BJ (cell line): ENCODE measurements at regions not wholly inside any gene's neighbourhood (a gene's known extent, or its start where the extent isn't known, plus 50 kb on each side); places are given as distances from the start of the nearest gene placed in this dataset.
"Not testable (repeated sequence)": the region's sequence is repeated elsewhere in the genome, so short reads cannot be mapped to it uniquely, and the experiment has no call there.

ENCODE experiments used
- CTCF ChIA-PET: fragments of 350-600 bp; formaldehyde crosslinking; extraction: SDS; loops from one replicate; lab custom pipeline; 2021; ENCODE audit warnings: antibody characterized with exemption, inconsistent platforms; lab: Yijun Ruan, JAX
- POLR2A ChIA-PET: fragments of 300-600 bp; sonication (Branson Sonifier 250); formaldehyde crosslinking; extraction: SDS; loops from one replicate; lab custom pipeline; 2021; ENCODE audit warnings: antibody characterized with exemption; lab: Charles Lee
- DNase-seq: peaks from one replicate; pipeline ENCODE4 v3.0.0-alpha.2; 2011; ENCODE audit warnings: low read depth
- H3K27me3 ChIP-seq: 2 replicates; pipeline ENCODE4 v1.6.0; 2011; ENCODE audit warnings: low read length; ENCODE audit not compliant: control insufficient read depth, insufficient read depth
- H3K36me3 ChIP-seq: 2 replicates; pipeline ENCODE4 v1.5.1; 2011; ENCODE audit warnings: low read length; ENCODE audit not compliant: control insufficient read depth, insufficient read depth
- H3K4me3 ChIP-seq: 2 replicates; pipeline ENCODE4 v1.5.1; 2011; ENCODE audit warnings: low read depth, mild to moderate bottlenecking, control low read depth, low read length
- CTCF ChIP-seq: IDR thresholded peaks from 2 replicates; pipeline ENCODE4 v1.5.1; 2011; ENCODE audit warnings: low read depth, mild to moderate bottlenecking, control low read depth, inconsistent platforms, low read length, moderate library complexity; ENCODE audit not compliant: insufficient read depth

DNA sequence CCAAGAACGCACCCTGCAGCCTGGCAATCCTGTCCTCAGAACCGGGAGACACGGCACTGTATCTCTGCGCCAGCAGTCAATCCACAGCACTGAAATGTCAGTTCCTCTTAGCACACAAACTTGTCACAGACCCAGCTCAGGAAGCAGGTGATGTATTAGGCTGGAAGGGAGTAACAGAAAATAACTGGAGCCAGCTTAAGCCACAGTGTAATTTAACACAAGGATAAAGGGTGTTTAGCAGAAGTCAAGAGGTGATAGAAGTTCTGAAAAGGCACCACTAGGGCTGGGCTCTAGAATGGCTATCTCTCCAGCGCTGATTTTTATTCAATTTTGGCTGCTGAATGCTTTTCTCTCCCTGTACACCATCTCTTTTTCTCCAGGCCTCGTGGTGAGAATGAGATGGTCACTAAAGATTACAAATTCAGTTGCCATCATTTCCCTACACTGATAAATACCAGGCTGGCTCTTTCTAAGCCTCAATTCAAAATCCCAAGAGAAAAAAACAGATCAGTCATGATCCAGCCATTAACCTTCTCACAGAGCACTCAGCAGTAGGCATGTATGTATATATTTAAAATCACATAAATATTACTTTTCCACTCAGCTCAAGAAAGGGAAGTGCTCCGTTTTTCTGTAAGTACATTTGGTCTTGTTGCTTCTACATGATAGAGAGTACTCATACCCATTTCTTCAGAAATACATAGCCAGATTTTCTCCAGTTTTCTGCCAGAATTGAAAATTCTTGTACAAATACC is 102.7 kb upstream of the PRSS1 start:
- ChIA-PET CTCF (interaction anchor here (0.7 to 2.6 kb wide), 5 partner anchors 14 to 232 kb away, joined by 3 to 9 read pairs (median 5); no protein-coding TSS in a partner anchor), POLR2A (no interaction called here)
- TF ChIP-seq CTCF = no peak
- H3K36me3 ChIP-seq = no peaks in the 10 kb centered on the region
- DNase-seq = no peak
- peaks cover 9% of the 10 kb centered on the region for H3K27me3 ChIP-seq
- H3K4me3 ChIP-seq = no peak overlapping the region

GRCh38 chr7:142645777-142646176 is 103.5 kb upstream of the PRSS1 start:
- no peak for TF ChIP-seq CTCF
- ChIA-PET CTCF (interaction anchor here (1.1 to 2.6 kb wide), 4 partner anchors 14 to 166 kb away, joined by 3 to 9 read pairs (median 5); no protein-coding TSS in a partner anchor), POLR2A (no interaction called here)
- H3K36me3 ChIP-seq = no peaks in the 10 kb centered on the region
- no peak overlapping the region for H3K4me3 ChIP-seq
- peaks cover 9% of the 10 kb centered on the region for H3K27me3 ChIP-seq
- no peak for DNase-seq

- no peak for TF ChIP-seq CTCF
- H3K27me3 ChIP-seq = peaks cover 9% of the 10 kb centered on the region
- no peak for DNase-seq
- no peaks in the 10 kb centered on the region for H3K36me3 ChIP-seq
- no peak overlapping the region for H3K4me3 ChIP-seq
- CTCF ChIA-PET = interaction anchor here (1.0 to 1.8 kb wide), 5 partner anchors 10 to 141 kb away, joined by 3 to 8 read pairs (median 4); no protein-coding TSS in a partner anchor
- POLR2A ChIA-PET = no interaction called here
These were observed 107.0 kb upstream of the PRSS1 start for GRCh38 chr7:142642316-142642715.

DNA sequence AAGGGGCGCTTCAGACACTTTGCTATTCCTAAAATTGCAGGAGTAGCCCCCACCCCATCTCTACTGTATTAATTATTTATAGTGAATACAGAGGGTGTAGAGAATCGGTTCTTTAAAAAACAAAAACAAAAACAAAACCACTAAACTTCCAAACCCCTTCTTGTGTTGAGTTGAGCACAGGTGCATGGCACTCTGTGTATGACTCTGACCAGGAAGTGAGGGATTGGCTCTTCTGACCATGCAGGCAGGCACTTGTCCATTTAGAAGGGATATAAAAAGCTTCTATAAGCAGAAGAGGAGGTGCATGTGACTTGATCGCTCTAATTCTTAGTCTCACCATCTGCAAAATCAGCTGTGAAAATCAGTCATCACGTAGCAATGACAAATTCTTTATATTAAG is 108.0 kb upstream of the PRSS1 start:
- H3K36me3 ChIP-seq, H3K4me3 ChIP-seq, DNase-seq, POLR2A ChIA-PET, H3K27me3 ChIP-seq: not testable (repeated sequence)
- CTCF ChIA-PET = interaction anchor here (0.8 to 1.5 kb wide), 3 partner anchors 9 to 106 kb away, joined by 3 to 8 read pairs (median 4); no protein-coding TSS in a partner anchor

DNA sequence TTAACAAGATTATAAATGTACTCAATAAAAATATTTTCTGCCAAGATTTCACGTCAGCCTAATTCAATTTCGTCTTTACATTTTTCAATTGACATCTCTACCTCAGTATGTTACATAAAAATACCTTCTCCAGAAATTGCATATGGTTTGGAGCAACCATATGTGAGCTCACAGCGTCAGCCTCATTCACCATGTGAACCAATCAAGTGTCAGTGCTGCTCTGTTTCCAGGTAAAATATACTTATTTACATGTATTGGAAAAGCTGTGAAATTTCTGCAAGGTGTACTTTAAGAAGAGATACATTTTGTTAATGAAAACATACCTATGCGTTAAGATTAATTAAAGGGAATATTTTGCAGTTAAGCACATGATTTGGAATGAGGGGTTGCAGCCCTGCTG is 110.7 kb upstream of the PRSS1 start:
- ChIA-PET CTCF (no interaction called here), POLR2A (no interaction called here)
- no peak overlapping the region for H3K4me3 ChIP-seq
- DNase-seq = no peak
- TF ChIP-seq CTCF = no peak
- peaks cover 2% of the 10 kb centered on the region; the same call in 1 of the 2 replicates for H3K27me3 ChIP-seq
- H3K36me3 ChIP-seq = no peaks in the 10 kb centered on the region
